Activated T-cell treated with anti-CD3 and anti-CD28 coated beads, Interleukin-2, amount 50 U/mL, for 72 hours (primary cell): ENCODE measurements at regions not wholly inside any gene's neighbourhood (a gene's known extent, or its start where the extent isn't known, plus 50 kb on each side); places are given as distances from the start of the nearest gene placed in this dataset.

Experiments
- ATAC-seq, 2 donors: fragments of 150-1000 bp; cut with Tn5 transposase; replicated peaks in 1 of 2; 2 replicates each; pipeline ENCODE4 v1.10.0; 2021; ENCODE audit warnings: moderate library complexity in 2 of 2, mild to moderate bottlenecking in 1 of 2
- DNase-seq, 2 donors: peaks; one replicate each; pipeline ENCODE4 v3.0.0; 2021 to 2022; ENCODE audit warnings: mixed read lengths in 1 of 2
- H3K27ac Mint-ChIP-seq: one replicate; pipeline ENCODE4 v1.8.0; 2022; ENCODE audit warnings: mild to moderate bottlenecking, moderate library complexity, mixed read lengths
- H3K27me3 Mint-ChIP-seq: one replicate; pipeline ENCODE4 v1.8.0; 2022; ENCODE audit warnings: low read depth, mixed read lengths
- H3K36me3 Mint-ChIP-seq, 2 donors: one replicate each; pipeline ENCODE4 v1.8.0; 2022; ENCODE audit warnings: mixed read lengths in 2 of 2, mild to moderate bottlenecking in 1 of 2; ENCODE audit not compliant: insufficient read depth in 2 of 2
- H3K4me1 Mint-ChIP-seq: one replicate; pipeline ENCODE4 v1.8.0; 2022; ENCODE audit warnings: low read depth, mixed read lengths
- H3K4me3 Mint-ChIP-seq, 2 donors: one replicate each; pipeline ENCODE4 v1.8.0; 2022; ENCODE audit warnings: mild to moderate bottlenecking in 2 of 2, mixed read lengths in 2 of 2, moderate library complexity in 2 of 2
- H3K9me3 Mint-ChIP-seq, 2 donors: one replicate each; pipeline ENCODE4 v1.8.0; 2022; ENCODE audit warnings: mixed read lengths in 2 of 2

DNA sequence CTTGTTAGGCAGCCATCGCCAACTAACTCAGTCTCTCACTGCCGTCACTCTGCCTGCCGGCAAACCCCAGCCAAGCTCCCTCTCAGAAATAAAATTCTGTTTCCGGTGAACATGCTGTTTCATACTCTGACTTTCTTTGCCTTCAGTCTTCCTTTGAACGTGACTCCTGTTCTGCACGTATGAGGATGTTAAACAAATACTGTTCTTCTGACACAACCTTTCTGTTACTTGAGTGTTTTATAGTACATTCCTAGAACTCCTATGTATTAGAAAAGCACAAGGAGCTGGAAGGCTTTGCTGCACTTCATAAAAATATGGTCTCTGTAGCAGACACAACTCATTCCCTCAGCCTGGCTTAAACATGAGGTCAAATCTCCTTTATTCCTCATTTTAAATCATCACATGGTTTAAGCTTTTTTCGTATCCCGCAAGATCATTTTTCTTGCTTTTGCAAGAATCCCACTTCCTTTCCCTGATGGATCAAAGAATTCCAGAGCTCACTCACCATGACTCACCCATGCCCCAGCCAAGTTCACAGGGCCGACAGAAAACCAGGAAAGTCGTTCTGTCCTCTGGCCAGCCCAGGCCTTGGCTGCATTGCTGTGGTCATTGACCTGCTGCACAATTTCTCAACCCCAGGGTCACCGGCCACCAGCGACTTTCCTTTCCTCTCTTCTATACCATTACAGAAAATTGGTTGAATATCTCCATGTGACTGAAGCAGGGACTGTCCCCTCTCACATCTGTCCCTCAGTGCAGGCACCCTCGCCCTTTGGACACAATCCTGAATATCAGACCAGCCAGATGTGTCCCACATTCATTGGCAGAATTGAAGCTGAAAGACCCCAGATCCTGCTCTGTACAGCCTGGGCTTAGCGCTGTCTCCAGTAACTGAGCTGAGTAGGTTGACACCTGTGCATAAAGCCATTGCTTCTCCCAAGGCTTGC lies 183.1 kb upstream of the ARL4C start:
- H3K4me3 Mint-ChIP-seq, result no peak overlapping the region
- DNase-seq (no peak), ATAC-seq (no peak)
- H3K27ac Mint-ChIP-seq, result no peak overlapping the region
- no peaks in the 10 kb centered on the region for H3K27me3 Mint-ChIP-seq
- H3K9me3 Mint-ChIP-seq, result peaks cover 0 to 6% of the 10 kb centered on the region in 2 donors
- no peaks in the 10 kb centered on the region for H3K36me3 Mint-ChIP-seq
- H3K4me1 Mint-ChIP-seq, result no peaks in the 10 kb centered on the region

DNA sequence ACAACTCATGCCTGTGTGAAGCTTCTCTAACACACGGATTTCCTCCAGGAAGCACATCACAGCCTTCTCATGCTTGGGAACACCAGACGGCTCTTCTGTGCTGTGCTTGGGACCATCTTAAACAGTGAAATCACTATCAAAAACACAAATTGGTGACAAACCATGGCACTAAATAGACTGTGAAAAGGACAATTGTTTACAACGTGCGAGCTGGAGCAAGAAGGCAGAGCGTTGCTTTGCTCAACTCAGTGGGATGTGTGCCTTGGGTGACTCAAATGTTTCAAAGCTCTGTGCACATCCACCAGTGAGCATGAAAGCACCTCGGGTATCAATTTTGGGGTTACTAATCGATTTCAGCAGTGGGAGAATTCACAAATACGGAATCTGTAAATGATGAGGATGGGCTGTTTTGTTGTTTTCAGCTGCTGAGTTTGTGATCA lies 182.4 kb upstream of the ARL4C start:
- no peak for DNase-seq
- Mint-ChIP-seq H3K9me3 (peaks cover 0 to 6% of the 10 kb centered on the region in 2 donors), H3K36me3 (no peaks in the 10 kb centered on the region), H3K4me3 (no peak overlapping the region), H3K27me3 (no peaks in the 10 kb centered on the region), H3K27ac (no peak overlapping the region), H3K4me1 (no peaks in the 10 kb centered on the region)
- ATAC-seq, result no peak

DNA sequence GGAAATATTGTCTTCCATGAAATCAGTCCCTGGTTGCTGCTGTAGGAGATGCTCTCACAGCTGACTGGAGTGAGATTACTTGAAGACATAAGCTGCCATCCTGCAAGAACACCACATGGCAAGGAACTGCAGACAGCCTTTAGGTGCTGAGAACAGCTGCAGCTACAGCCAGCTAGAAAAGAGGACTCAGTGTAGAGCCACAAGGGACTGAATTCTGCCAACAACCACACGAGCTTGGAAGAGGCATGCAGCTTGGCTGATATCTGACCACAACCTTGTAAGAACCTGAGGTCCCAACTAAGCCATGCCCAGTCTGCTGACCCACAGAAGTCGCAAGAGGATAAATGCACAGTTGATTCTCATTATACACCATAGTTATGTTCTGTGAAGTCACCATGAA lies 181.8 kb upstream of the ARL4C start:
- H3K9me3 Mint-ChIP-seq, result peaks cover 0 to 6% of the 10 kb centered on the region in 2 donors
- H3K4me1 Mint-ChIP-seq, result no peaks in the 10 kb centered on the region
- no peak for DNase-seq
- no peaks in the 10 kb centered on the region for H3K36me3 Mint-ChIP-seq
- no peaks in the 10 kb centered on the region for H3K27me3 Mint-ChIP-seq
- ATAC-seq, result no peak
- no peak overlapping the region for H3K4me3 Mint-ChIP-seq
- H3K27ac Mint-ChIP-seq, result no peak overlapping the region

DNA sequence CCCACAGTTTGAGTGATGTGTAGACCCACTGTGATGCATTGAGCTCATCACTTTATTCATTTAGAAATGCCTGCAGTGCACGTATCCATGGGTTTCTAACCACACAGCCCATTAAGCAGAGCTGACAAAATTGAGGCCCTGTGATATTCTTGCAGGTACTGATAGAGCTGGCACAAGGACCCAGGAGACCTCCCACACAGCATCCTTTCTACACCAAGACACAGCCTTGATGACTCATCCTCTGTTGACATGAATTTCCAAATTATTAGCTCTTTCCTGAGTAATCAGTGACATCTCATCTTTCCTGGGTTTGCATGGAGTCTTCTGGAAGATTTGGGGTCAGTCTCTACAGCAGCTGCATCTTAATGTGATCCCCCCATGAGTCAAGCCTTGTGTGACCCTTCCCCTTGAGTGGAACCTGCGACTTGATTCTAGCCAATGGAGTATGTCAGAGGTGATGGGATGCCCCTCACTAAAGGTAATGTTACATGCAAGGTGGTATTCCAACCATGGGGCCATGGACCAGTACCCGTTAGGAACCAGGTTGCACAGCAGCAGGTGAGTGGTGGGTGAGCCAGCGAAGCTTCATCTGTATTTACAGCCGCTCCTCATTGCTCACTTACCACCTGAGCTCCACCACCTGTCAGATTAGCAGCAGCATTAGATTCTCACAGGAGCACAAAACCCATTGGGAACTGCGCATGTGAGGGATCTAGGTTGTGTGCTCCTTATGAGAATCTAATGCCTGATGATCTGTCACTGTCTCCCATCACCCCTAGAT lies 181.1 kb upstream of the ARL4C start:
- Mint-ChIP-seq H3K4me1 (no peaks in the 10 kb centered on the region), H3K27me3 (no peaks in the 10 kb centered on the region), H3K36me3 (no peaks in the 10 kb centered on the region), H3K4me3 (no peak overlapping the region), H3K27ac (no peak overlapping the region), H3K9me3 (peaks cover 0 to 4% of the 10 kb centered on the region in 2 donors)
- no peak for ATAC-seq
- DNase-seq, result no peak

DNA sequence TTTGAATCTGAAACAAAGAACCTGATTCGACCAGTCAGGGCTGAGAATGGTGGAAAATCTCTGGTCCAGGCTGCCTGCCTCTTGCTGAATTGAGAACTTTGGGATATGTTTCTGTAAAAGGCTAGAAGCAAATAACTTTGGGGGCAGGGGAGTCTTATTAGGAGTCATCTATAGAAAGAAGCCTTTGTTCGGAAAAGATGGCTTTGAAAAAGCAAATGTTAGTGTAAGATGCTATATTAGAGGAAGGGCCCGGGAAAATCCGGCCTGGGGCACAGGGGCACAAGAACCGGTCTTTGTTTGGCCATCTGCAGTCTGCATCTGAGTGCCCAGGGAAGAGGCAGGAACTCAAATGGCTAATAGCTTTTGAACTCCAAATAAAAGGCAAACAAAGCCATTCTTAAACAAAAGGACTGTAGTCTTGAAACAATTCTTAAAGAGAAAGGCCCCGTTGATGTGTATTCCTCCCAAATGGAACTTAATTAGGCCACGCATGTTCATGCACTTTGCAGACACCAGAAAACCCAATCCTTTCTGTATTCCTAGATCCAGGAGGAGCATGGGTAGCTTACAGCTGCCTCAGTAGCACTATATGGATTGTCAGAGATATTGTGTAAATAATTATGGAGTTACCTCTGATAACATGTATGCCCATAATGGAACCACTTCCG lies 180.0 kb upstream of the ARL4C start:
- no peaks in the 10 kb centered on the region for H3K9me3 Mint-ChIP-seq
- no peaks in the 10 kb centered on the region for H3K36me3 Mint-ChIP-seq
- DNase-seq, result no peak
- no peaks in the 10 kb centered on the region for H3K4me1 Mint-ChIP-seq
- no peaks in the 10 kb centered on the region for H3K27me3 Mint-ChIP-seq
- ATAC-seq, result no peak
- H3K27ac Mint-ChIP-seq, result no peak overlapping the region
- H3K4me3 Mint-ChIP-seq, result no peak overlapping the region

DNA sequence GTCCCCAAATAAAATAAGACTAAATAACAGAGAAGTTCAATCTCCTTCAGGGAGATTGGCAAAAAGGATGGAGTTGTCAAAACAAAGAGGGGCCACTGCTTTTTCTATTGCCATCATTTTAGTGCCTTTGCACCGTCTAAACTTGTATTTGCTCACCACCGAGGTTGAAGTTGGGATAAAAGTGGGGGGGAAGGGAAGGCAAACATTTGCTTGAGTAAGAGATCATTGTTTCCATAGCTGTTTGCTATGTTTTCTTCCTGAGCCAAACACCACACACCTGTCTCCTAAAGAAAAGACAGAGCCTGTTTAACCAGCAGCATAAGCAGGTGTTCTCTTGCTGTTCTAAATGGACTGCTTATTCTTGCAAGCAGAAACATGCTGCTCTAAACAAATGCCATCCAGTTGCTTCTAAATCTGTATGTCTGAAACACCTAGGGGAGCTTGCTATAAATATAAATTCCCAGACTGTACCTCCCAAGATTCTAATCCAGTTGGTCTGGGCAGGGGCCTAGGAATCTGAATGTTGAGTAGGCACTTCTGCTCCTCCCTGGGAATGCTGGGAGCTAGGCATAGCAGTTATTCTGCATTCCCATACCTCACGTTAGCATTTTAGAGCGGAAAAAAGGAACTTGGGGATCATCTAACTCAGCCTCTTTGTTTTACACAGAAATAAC lies 179.4 kb upstream of the ARL4C start:
- Mint-ChIP-seq H3K4me1 (no peaks in the 10 kb centered on the region), H3K36me3 (no peaks in the 10 kb centered on the region), H3K4me3 (no peak overlapping the region), H3K27me3 (no peaks in the 10 kb centered on the region), H3K9me3 (no peaks in the 10 kb centered on the region), H3K27ac (no peak overlapping the region)
- DNase-seq (no peak), ATAC-seq (no peak)

DNA sequence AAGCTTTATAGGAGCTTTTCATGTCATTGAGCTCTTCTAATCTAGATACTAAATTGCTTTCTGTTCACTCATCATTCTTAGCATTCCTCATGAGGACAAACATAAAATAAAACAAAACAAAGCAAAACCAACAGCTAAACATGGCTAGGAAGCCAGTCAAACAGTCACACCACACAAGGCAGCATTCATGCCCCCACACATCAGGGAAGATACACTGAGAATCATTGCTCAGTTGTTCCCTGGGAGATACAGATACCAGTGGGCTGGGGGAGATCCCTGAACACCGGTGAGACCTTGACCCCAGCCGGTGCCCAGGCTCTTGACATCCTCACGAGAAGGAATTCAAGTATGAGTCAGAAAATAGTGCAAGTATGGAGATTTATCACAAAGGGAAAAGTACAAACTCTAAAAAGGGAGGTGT lies 177.9 kb upstream of the ARL4C start:
- H3K27me3 Mint-ChIP-seq, result no peaks in the 10 kb centered on the region
- no peaks in the 10 kb centered on the region for H3K4me1 Mint-ChIP-seq
- no peak overlapping the region for H3K4me3 Mint-ChIP-seq
- no peak for DNase-seq
- H3K27ac Mint-ChIP-seq, result no peak overlapping the region
- ATAC-seq, result no peak
- H3K9me3 Mint-ChIP-seq, result no peaks in the 10 kb centered on the region
- H3K36me3 Mint-ChIP-seq, result no peaks in the 10 kb centered on the region

DNA sequence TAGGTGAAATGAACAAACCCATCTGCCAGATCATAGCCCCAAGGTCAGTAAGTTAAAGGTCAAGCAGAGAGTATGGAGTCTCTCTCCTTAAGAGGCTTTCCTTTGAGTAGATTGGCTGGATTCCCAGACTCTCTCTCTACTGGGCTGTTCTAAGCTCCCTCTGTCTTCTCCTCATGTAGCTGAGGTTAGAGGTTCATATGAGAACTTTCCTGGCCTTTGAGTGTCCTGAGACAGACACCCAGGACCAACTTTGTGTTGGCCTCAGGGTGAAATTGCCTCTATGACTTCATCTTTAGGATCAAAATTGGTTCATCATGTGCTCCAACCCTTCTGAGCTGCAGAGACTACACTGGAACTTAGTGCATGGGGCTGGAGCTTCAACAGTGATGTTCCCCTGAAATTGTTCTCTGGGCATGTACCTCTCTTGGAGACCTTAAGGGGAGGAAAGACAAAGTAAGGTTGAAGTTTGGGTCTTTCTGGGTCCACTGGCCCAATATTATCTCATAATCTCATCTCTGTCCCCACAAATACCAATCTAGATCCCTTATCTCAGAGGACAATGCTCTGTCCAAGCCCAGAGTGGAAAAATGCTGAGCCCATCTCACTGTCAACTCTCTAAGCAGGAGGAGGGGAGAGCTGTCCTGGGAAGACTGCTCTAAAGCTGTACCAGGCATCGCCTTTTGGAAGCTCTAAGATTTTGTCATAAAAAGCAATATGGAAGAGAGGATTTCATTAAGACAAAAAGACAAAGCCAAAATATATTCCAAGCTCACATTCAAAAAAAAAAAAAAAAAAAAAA lies 177.3 kb upstream of the ARL4C start:
- Mint-ChIP-seq H3K9me3 (no peaks in the 10 kb centered on the region), H3K4me3 (no peak overlapping the region), H3K27ac (no peak overlapping the region), H3K36me3 (no peaks in the 10 kb centered on the region), H3K4me1 (no peaks in the 10 kb centered on the region), H3K27me3 (no peaks in the 10 kb centered on the region)
- no peak for ATAC-seq
- DNase-seq, result no peak

DNA sequence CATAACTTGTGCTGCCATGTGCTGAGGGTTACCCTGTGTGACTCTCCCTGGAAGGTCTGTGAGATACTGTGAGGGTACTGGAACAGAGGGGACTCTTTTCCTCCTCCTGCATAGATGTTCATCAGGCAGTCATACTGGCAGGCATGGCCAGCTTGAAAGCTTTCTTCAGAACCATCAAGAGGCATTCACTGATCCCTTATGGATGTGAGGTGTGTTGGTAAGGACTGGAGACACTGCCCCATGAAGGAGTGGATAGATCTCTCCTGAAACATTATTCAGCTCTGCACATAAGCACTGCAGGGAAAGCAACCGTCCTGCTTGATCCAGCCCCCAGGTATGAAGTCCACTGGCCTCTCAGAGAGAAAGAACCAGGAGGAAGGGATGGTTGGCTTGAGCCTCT lies 176.6 kb upstream of the ARL4C start:
- H3K36me3 Mint-ChIP-seq, result no peaks in the 10 kb centered on the region
- no peak overlapping the region for H3K4me3 Mint-ChIP-seq
- no peak for ATAC-seq
- no peaks in the 10 kb centered on the region for H3K27me3 Mint-ChIP-seq
- H3K4me1 Mint-ChIP-seq, result no peaks in the 10 kb centered on the region
- no peak overlapping the region for H3K27ac Mint-ChIP-seq
- no peaks in the 10 kb centered on the region for H3K9me3 Mint-ChIP-seq
- DNase-seq, result no peak

DNA sequence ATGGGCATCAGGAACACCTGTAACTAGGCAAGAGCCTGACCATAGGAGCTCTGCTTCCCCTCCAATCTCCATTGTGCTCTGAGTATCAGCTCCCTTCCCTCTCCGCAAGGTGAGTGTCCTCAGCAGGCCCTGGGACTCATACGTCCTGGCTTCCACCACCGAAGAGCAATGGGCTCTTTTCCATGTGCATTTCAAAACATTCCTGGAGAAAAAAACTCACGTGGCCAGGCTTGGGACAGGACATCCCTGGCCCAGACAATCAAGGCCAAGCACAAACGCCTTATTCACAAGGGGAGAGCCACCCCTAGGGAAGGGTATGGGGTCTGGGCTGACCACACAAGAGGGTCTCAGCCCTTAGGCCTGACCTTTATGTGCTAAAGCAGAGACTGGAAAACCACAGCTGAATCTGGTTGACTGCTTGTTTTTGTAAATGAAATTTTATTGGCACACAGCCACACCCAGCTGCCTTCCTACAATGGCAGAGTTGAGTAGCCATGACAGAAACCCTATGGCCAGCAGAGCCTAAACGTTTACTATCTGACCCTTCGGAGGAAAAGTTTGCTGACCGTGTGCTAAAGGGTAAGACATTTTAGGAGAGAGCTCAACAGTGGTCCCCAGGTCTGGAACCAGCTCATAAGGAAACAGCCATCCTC lies 175.7 kb upstream of the ARL4C start:
- Mint-ChIP-seq H3K9me3 (no peaks in the 10 kb centered on the region), H3K4me1 (no peaks in the 10 kb centered on the region), H3K27ac (no peak overlapping the region), H3K27me3 (no peaks in the 10 kb centered on the region), H3K4me3 (no peak overlapping the region), H3K36me3 (no peaks in the 10 kb centered on the region)
- no peak for DNase-seq
- ATAC-seq, result no peak

DNA sequence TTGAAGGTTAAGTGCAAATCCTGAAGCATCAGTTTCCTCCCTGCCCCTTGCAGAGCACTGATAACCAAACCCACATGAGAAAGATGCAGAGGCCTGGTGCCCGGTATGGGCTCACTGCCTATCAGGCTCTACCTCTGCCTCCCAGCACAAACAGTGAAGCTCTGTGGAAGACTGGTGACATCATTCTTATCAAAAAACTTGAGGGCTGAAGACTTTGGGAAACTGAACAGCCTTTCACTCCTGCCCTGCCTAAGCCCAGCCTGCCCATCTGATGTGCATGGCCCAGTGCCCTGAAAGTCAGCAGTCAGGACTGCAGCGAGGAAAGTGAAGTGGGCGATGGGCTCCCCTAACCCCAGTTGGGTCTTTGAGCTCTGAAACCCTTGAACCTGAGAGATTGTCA lies 174.8 kb upstream of the ARL4C start:
- no peaks in the 10 kb centered on the region for H3K9me3 Mint-ChIP-seq
- H3K27me3 Mint-ChIP-seq, result no peaks in the 10 kb centered on the region
- no peak overlapping the region for H3K4me3 Mint-ChIP-seq
- no peak overlapping the region for H3K27ac Mint-ChIP-seq
- H3K4me1 Mint-ChIP-seq, result no peaks in the 10 kb centered on the region
- no peaks in the 10 kb centered on the region for H3K36me3 Mint-ChIP-seq
- ATAC-seq (no peak), DNase-seq (no peak)

DNA sequence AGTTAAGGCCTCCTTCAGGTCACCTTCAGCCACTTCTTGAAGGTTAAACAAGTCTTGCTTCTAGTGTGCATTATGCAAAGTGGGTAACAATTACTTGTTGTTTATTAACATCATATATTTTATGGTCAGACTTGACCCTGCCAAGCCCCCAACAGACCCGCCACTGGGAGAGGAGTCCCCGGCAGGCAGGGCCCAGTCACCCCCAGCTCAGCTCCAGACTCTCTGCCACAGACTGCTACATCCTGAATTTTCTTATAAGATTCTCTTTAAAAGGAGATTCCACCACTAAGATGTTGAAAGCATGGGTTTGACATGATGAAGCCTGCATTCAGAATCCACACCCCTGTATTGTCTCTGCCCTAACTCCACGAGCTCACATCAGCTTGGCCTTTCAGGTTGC lies 174.3 kb upstream of the ARL4C start:
- Mint-ChIP-seq H3K9me3 (no peaks in the 10 kb centered on the region), H3K4me1 (no peaks in the 10 kb centered on the region), H3K4me3 (no peak overlapping the region), H3K27me3 (no peaks in the 10 kb centered on the region), H3K27ac (no peak overlapping the region), H3K36me3 (no peaks in the 10 kb centered on the region)
- no peak for DNase-seq
- ATAC-seq, result no peak
